Ishikawa (cell line): ENCODE measurements at regions not wholly inside any gene's neighbourhood (a gene's known extent, or its start where the extent isn't known, plus 50 kb on each side); places are given as distances from the start of the nearest gene placed in this dataset.

Experiments
- CEBPB ChIP-seq: IDR thresholded peaks from 2 replicates; pipeline ENCODE4 v1.6.1; 2012
- CREB1 ChIP-seq: IDR thresholded peaks from 2 replicates; pipeline ENCODE4 v1.6.1; 2012; ENCODE audit warnings: low read depth
- EGR1 ChIP-seq: IDR thresholded peaks from 2 replicates; pipeline ENCODE4 v1.6.1; 2012
- EP300 ChIP-seq: IDR thresholded peaks from 2 replicates; pipeline ENCODE4 v1.6.1; 2012; ENCODE audit warnings: borderline replicate concordance
- FOXM1 ChIP-seq: IDR thresholded peaks from 2 replicates; pipeline ENCODE4 v1.6.1; 2012; ENCODE audit warnings: low read depth, borderline replicate concordance
- MAX ChIP-seq: IDR thresholded peaks from 2 replicates; pipeline ENCODE4 v1.6.1; 2012
- NFIC ChIP-seq: IDR thresholded peaks from 2 replicates; pipeline ENCODE4 v1.6.1; 2012
- RAD21 ChIP-seq: IDR thresholded peaks from 2 replicates; pipeline ENCODE4 v1.6.1; 2012; ENCODE audit warnings: low read depth
- REST ChIP-seq: IDR thresholded peaks from 2 replicates; pipeline ENCODE4 v1.6.1; 2012; ENCODE audit warnings: low read depth, mild to moderate bottlenecking
- TAF1 ChIP-seq: IDR thresholded peaks from 2 replicates; pipeline ENCODE4 v1.6.1; 2012; ENCODE audit warnings: low read depth, mild to moderate bottlenecking
- TCF12 ChIP-seq: IDR thresholded peaks from 2 replicates; pipeline ENCODE4 v1.6.1; 2012; ENCODE audit warnings: low read depth
- TEAD4 ChIP-seq: IDR thresholded peaks from 2 replicates; pipeline ENCODE4 v1.6.1; 2012
- USF1 ChIP-seq: IDR thresholded peaks from 2 replicates; pipeline ENCODE4 v1.6.1; 2012
- YY1 ChIP-seq: IDR thresholded peaks from 2 replicates; pipeline ENCODE4 v1.6.1; 2012; ENCODE audit warnings: low read depth
- ZBTB7A ChIP-seq: IDR thresholded peaks from 2 replicates; pipeline ENCODE4 v1.6.1; 2012; ENCODE audit warnings: low read depth

GRCh38 chr2:417006-417405 lies 129.1 kb upstream of the ALKAL2 start:
- TF ChIP-seq MAX (no peak), USF1 (no peak), TAF1 (no peak), EGR1 (no peak), EP300 (no peak), CREB1 (no peak), NFIC (no peak), RAD21 (no peak), ZBTB7A (no peak), FOXM1 (no peak), TEAD4 (no peak)

GRCh38 chr2:415986-416610 lies 128.2 kb upstream of the ALKAL2 start:
- no peak for TF ChIP-seq REST
- TF ChIP-seq YY1, result no peak
- TF ChIP-seq MAX, result no peak
- no peak for TF ChIP-seq EP300
- no peak for TF ChIP-seq FOXM1
- no peak for TF ChIP-seq RAD21
- TF ChIP-seq TAF1, result no peak
- TF ChIP-seq NFIC, result no peak
- no peak for TF ChIP-seq USF1
- TF ChIP-seq EGR1, result no peak
- TF ChIP-seq CEBPB, result no peak
- TF ChIP-seq TCF12, result no peak
- no peak for TF ChIP-seq TEAD4
- TF ChIP-seq ZBTB7A, result no peak
- no peak for TF ChIP-seq CREB1

GRCh38 chr2:409523-409922 lies 121.6 kb upstream of the ALKAL2 start:
- TF ChIP-seq EP300 (no peak), FOXM1 (no peak), EGR1 (no peak), YY1 (no peak), TEAD4 (no peak), MAX (no peak), TCF12 (no peak), USF1 (no peak), CREB1 (no peak), CEBPB (no peak), NFIC (no peak), RAD21 (no peak)

GRCh38 chr2:407630-408029 lies 119.7 kb upstream of the ALKAL2 start:
- no peak for TF ChIP-seq USF1
- no peak for TF ChIP-seq EGR1
- TF ChIP-seq NFIC, result no peak
- no peak for TF ChIP-seq CEBPB
- no peak for TF ChIP-seq TEAD4
- TF ChIP-seq RAD21, result no peak
- TF ChIP-seq YY1, result no peak
- no peak for TF ChIP-seq MAX
- no peak for TF ChIP-seq CREB1
- TF ChIP-seq FOXM1, result no peak
- TF ChIP-seq TCF12, result no peak
- TF ChIP-seq TAF1, result no peak
- no peak for TF ChIP-seq EP300
- TF ChIP-seq REST, result no peak
- TF ChIP-seq ZBTB7A, result no peak
